ENCODE measurements at regions not wholly inside any gene's neighbourhood (a gene's known extent, or its start where the extent isn't known, plus 50 kb on each side); places are given as distances from the start of the nearest gene placed in this dataset.

DNA sequence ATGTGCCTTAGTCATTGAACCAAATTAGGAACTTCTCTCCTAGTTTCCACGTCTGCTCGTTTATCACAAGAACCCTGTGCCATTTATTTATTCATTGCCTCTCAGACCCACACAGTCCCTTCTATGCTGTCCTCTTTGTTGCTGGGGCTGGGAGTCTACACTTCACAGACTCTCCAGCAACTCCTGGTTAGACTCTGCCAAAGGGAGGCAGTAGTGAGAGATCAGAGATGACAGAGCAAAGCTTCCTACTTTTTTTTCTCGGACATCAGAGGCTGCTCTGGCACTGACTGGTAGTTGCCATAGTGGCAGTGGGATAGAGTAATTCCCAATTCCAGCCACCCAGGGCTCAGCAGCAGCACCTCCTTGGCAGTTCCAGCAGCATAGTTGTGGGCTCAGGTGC is 277.5 kb downstream of the BCL11A start:
- no peak overlapping the region for H3K9ac ChIP-seq (ENCODE audit: low read depth in 2 of 2, low read length in 2 of 2)
- no peaks in the 10 kb centered on the region for H3K27me3 ChIP-seq
- intact Hi-C loops (cut with DNase I), result no loop called here
- no peaks in the 10 kb centered on the region for H3K36me3 ChIP-seq
- no peaks in the 10 kb centered on the region for H3K4me1 ChIP-seq
- H3K9me3 ChIP-seq, result no peaks in the 10 kb centered on the region
- no peak overlapping the region for H3K4me3 ChIP-seq
- H3K27ac ChIP-seq, result no peak overlapping the region
- TF ChIP-seq, protein P1, sequence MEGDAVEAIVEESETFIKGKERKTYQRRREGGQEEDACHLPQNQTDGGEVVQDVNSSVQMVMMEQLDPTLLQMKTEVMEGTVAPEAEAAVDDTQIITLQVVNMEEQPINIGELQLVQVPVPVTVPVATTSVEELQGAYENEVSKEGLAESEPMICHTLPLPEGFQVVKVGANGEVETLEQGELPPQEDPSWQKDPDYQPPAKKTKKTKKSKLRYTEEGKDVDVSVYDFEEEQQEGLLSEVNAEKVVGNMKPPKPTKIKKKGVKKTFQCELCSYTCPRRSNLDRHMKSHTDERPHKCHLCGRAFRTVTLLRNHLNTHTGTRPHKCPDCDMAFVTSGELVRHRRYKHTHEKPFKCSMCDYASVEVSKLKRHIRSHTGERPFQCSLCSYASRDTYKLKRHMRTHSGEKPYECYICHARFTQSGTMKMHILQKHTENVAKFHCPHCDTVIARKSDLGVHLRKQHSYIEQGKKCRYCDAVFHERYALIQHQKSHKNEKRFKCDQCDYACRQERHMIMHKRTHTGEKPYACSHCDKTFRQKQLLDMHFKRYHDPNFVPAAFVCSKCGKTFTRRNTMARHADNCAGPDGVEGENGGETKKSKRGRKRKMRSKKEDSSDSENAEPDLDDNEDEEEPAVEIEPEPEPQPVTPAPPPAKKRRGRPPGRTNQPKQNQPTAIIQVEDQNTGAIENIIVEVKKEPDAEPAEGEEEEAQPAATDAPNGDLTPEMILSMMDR (IDR thresholded peaks at IDR 0.05), result no peak
- DNase-seq, result no peak

DNA sequence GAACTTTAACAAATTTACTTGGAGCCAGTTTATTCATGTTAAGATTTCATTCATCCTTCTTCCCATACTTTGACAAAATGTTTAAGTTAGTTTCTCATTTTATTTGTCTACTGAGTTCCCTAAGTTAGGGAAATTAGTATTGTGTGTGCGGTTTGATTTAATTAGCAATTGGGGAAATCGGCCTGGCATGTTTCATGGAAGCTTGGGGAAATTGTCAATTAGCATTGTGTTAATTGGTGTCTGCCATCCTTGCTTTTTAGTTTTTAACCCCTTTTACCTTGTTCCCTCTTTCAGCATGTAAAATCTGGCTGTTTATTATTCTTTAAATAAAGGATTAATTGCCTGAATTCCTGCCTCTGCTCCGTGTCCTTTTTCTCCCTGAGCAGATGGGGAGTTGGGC is 279.6 kb downstream of the BCL11A start:
- Histone ChIP-seq H3K27me3 (no peaks in the 10 kb centered on the region), H3K9me3 (no peaks in the 10 kb centered on the region), H3K4me3 (no peak overlapping the region), H3K36me3 (no peaks in the 10 kb centered on the region), H3K9ac (ENCODE audit: low read depth in 2 of 2, low read length in 2 of 2) (no peak overlapping the region), H3K27ac (no peak overlapping the region), H3K4me1 (no peaks in the 10 kb centered on the region)
- intact Hi-C loops (cut with DNase I), result no loop called here
- no peak for DNase-seq
- TF ChIP-seq, protein P1 (IDR thresholded peaks at IDR 0.05), result no peak

DNA sequence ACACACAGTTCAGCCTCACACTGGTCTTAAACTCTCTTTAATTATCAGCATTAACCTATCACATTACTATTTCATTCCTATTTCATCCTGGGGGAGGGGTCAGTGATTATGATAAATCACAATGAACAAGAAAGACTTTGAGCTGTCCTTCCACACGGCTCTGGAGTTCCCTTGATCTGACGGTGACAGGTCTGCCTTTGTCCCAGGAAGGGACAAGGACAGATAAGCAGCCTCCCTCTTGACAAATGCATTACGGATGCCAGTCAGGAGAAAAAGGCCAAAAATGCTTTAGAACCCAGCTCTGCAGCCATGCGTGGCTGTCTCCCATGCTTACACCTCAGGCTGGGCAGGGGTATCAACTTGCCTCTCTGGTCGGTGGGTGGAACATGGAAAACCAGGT is 281.7 kb downstream of the BCL11A start:
- no peak for DNase-seq
- Histone ChIP-seq H3K9ac (ENCODE audit: low read depth in 2 of 2, low read length in 2 of 2) (no peak overlapping the region), H3K27me3 (no peaks in the 10 kb centered on the region), H3K27ac (no peak overlapping the region), H3K4me1 (no peaks in the 10 kb centered on the region), H3K36me3 (no peaks in the 10 kb centered on the region), H3K4me3 (no peak overlapping the region), H3K9me3 (no peaks in the 10 kb centered on the region)
- TF ChIP-seq, protein P1 (IDR thresholded peaks at IDR 0.05), result no peak
- intact Hi-C loops (cut with DNase I), result no loop called here

DNA sequence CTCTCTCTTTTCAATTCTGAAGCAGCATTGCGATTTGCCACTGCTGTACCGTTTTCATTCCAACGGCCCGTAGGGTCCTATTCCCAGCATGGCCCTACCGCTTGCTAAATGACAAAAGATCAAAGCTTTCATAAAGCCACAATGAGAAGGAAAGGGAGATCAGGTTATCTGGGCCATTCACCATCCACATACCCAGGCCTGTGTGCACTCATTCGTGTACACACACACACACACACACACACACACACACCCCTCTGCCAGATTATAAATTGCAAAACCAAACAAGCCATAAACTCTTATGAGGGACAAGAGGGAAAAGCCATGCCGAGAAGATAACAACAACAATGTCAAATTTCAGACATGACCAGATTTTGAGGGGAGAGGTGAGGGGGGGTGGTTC is 282.3 kb downstream of the BCL11A start:
- TF ChIP-seq, protein P1 (IDR thresholded peaks at IDR 0.05), result no peak
- Histone ChIP-seq H3K27ac (no peak overlapping the region), H3K9me3 (no peaks in the 10 kb centered on the region), H3K4me1 (no peaks in the 10 kb centered on the region), H3K9ac (ENCODE audit: low read depth in 2 of 2, low read length in 2 of 2) (no peak overlapping the region), H3K36me3 (no peaks in the 10 kb centered on the region), H3K27me3 (no peaks in the 10 kb centered on the region), H3K4me3 (no peak overlapping the region)
- intact Hi-C loops (cut with DNase I), result no loop called here
- DNase-seq, result no peak

DNA sequence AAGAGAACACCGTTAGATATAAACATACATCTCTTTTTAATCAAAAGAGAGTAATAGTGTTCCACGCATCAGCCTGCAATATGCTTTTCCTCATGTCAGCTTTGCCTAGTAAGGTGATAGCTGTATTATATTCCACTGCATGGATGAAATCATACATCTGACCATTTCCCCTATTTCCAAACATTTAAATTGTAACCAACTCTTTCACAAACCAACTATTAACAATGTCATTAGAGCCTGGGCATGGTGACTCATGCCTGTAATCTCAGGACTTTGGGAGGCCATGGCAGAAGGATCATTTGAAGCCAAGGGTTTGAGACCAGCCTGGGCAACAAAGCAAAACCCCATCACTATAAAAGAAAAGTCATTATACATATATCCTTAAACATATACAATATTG is 284.8 kb downstream of the BCL11A start:
- TF ChIP-seq, protein P1 (IDR thresholded peaks at IDR 0.05), result no peak
- no peak for DNase-seq
- Histone ChIP-seq H3K27me3 (no peaks in the 10 kb centered on the region), H3K9me3 (no peaks in the 10 kb centered on the region), H3K4me3 (no peak overlapping the region), H3K27ac (no peak overlapping the region), H3K36me3 (no peaks in the 10 kb centered on the region), H3K4me1 (no peaks in the 10 kb centered on the region), H3K9ac (ENCODE audit: low read depth in 2 of 2, low read length in 2 of 2) (no peak overlapping the region)
- intact Hi-C loops (cut with DNase I), result no loop called here

DNA sequence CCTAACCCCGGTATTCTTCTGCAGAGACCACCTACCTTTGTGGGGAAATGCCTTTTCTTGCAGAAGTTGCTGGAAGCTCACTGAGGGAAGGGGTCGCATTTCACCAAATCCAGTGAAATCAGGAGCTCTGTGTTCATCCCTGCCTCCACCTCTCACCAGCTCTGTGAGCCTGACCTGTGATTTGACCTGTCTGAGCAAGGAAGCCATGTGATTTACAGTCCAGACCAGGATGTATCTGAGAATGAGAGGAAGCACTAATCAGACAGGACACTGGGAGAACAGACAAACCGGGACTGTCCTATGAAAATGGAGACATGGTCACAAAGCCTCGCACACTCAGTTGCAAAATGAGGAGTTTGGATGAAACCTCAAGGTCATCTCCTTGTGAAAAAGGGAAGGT is 285.4 kb downstream of the BCL11A start:
- Histone ChIP-seq H3K4me1 (no peaks in the 10 kb centered on the region), H3K9ac (ENCODE audit: low read depth in 2 of 2, low read length in 2 of 2) (no peak overlapping the region), H3K27me3 (no peaks in the 10 kb centered on the region), H3K27ac (no peak overlapping the region), H3K9me3 (no peaks in the 10 kb centered on the region), H3K4me3 (no peak overlapping the region), H3K36me3 (no peaks in the 10 kb centered on the region)
- TF ChIP-seq, protein P1 (IDR thresholded peaks at IDR 0.05), result no peak
- intact Hi-C loops (cut with DNase I), result no loop called here
- no peak for DNase-seq
